PFSK-1 (cell line): ENCODE measurements at regions not wholly inside any gene's neighbourhood (a gene's known extent, or its start where the extent isn't known, plus 50 kb on each side); places are given as distances from the start of the nearest gene placed in this dataset.

ENCODE experiments used
- FOXP2 ChIP-seq: optimal IDR thresholded peaks from 2 replicates; pipeline ENCODE3; 2011; ENCODE audit warnings: borderline replicate concordance, control low read depth, inconsistent platforms; ENCODE audit not compliant: insufficient read depth; ENCODE audit errors: extremely low read length, extremely low read depth
- POLR2AphosphoS5 ChIP-seq: IDR thresholded peaks from 2 replicates; pipeline ENCODE4 v1.6.1; 2012; ENCODE audit warnings: low read depth, mild to moderate bottlenecking, control low read depth, low read length, moderate library complexity
- REST ChIP-seq, 2 experiments: IDR thresholded peaks; 2 replicates each; pipeline versions ENCODE4 v1.6.1 to v1.8.0; 2011 to 2012; ENCODE audit warnings: low read depth in 2 of 2, low read length in 2 of 2, control low read depth in 1 of 2, inconsistent platforms in 1 of 2, mild to moderate bottlenecking in 1 of 2, moderate library complexity in 1 of 2; ENCODE audit not compliant: insufficient read depth in 1 of 2
- SIN3A ChIP-seq: IDR thresholded peaks from 2 replicates; pipeline ENCODE4 v1.6.1; 2012; ENCODE audit warnings: mild to moderate bottlenecking, low read length, moderate library complexity, borderline replicate concordance; ENCODE audit not compliant: insufficient read depth
- TAF1 ChIP-seq: IDR thresholded peaks from 2 replicates; pipeline ENCODE4 v1.6.1; 2012; ENCODE audit warnings: low read length, control low read depth, borderline replicate concordance; ENCODE audit not compliant: insufficient read depth

GRCh38 chr1:81252471-81253151 lies 548.1 kb upstream of the ADGRL2 start:
- no peak for TF ChIP-seq SIN3A
- no peak for TF ChIP-seq FOXP2
- no peak for TF ChIP-seq TAF1
- no peak for TF ChIP-seq POLR2AphosphoS5
- no peak for TF ChIP-seq REST (IDR thresholded peaks at IDR 0.05; ENCODE audit: insufficient read depth in 1 of 2, low read depth in 2 of 2, low read length in 2 of 2)

GRCh38 chr1:81242103-81242502 lies 558.6 kb upstream of the ADGRL2 start:
- TF ChIP-seq POLR2AphosphoS5 (no peak), REST (IDR thresholded peaks at IDR 0.05; ENCODE audit: insufficient read depth in 1 of 2, low read depth in 2 of 2, low read length in 2 of 2) (no peak), SIN3A (no peak), TAF1 (no peak), FOXP2 (no peak)

GRCh38 chr1:81238129-81238528 lies 562.6 kb upstream of the ADGRL2 start:
- TF ChIP-seq FOXP2 (no peak), REST (IDR thresholded peaks at IDR 0.05; ENCODE audit: insufficient read depth in 1 of 2, low read depth in 2 of 2, low read length in 2 of 2) (no peak), SIN3A (no peak), TAF1 (no peak), POLR2AphosphoS5 (no peak)

- TF ChIP-seq TAF1 (no peak), SIN3A (no peak), FOXP2 (no peak), POLR2AphosphoS5 (no peak), REST (IDR thresholded peaks at IDR 0.05; ENCODE audit: insufficient read depth in 1 of 2, low read depth in 2 of 2, low read length in 2 of 2) (no peak)
These were observed 563.2 kb upstream of the ADGRL2 start for GRCh38 chr1:81237473-81238089.
